Neuronal stem cell (in vitro differentiated cells): ENCODE measurements at regions not wholly inside any gene's neighbourhood (a gene's known extent, or its start where the extent isn't known, plus 50 kb on each side); places are given as distances from the start of the nearest gene placed in this dataset.
"Not testable (repeated sequence)": the region's sequence is repeated elsewhere in the genome, so short reads cannot be mapped to it uniquely, and the experiment has no call there.

ENCODE experiments used
- DNase-seq: peaks from one replicate; pipeline ENCODE4 v3.0.0-alpha.2; 2013; ENCODE audit warnings: low spot score
- H2AFZ ChIP-seq: one replicate; pipeline ENCODE4 v1.6.1; 2013; ENCODE audit warnings: mild to moderate bottlenecking, low read length, inconsistent platforms
- H2AK5ac ChIP-seq: 2 replicates; pipeline ENCODE4 v1.6.1; 2013; ENCODE audit warnings: low read depth, mild to moderate bottlenecking, inconsistent platforms, low read length, moderate library complexity, mixed read lengths
- H2BK120ac ChIP-seq: 2 replicates; pipeline ENCODE4 v1.6.1; 2013; ENCODE audit warnings: low read depth, mild to moderate bottlenecking, inconsistent platforms, low read length, moderate library complexity, mixed read lengths
- H2BK12ac ChIP-seq: one replicate; pipeline ENCODE4 v1.6.1; 2013; ENCODE audit warnings: low read length, inconsistent platforms
- H2BK15ac ChIP-seq: 2 replicates; pipeline ENCODE4 v1.6.1; 2013; ENCODE audit warnings: mild to moderate bottlenecking, low read length, inconsistent platforms, mixed read lengths
- H2BK5ac ChIP-seq: one replicate; pipeline ENCODE4 v1.6.1; 2013; ENCODE audit warnings: inconsistent platforms, mild to moderate bottlenecking, low read length, moderate library complexity
- H3K14ac ChIP-seq: one replicate; pipeline ENCODE4 v1.6.1; 2013; ENCODE audit warnings: low read length, inconsistent platforms
- H3K18ac ChIP-seq: 2 replicates; pipeline ENCODE4 v1.6.1; 2013; ENCODE audit warnings: low read length, inconsistent platforms
- H3K23ac ChIP-seq: 2 replicates; pipeline ENCODE4 v1.6.1; 2013; ENCODE audit warnings: low read depth, mild to moderate bottlenecking, mixed read lengths, low read length, inconsistent platforms; ENCODE audit not compliant: poor library complexity
- H3K27ac ChIP-seq: replicated peaks from 3 replicates; pipeline ENCODE4 v1.5.1; 2013; ENCODE audit warnings: low read length, inconsistent platforms
- H3K27me3 ChIP-seq, 3 experiments: 2 replicates each; pipeline ENCODE4 v1.6.1; 2013; ENCODE audit warnings: low read length in 3 of 3, mild to moderate bottlenecking in 2 of 3, inconsistent platforms in 1 of 3, low read depth in 1 of 3, mixed read lengths in 1 of 3, moderate library complexity in 1 of 3; ENCODE audit not compliant: control insufficient read depth in 3 of 3, insufficient read depth in 3 of 3
- H3K36me3 ChIP-seq, 2 donors: replicated peaks in 1 of 2; 2 replicates each; pipeline ENCODE4 v1.6.1; 2013; ENCODE audit warnings: low read length in 2 of 2; ENCODE audit not compliant: control insufficient read depth in 2 of 2, insufficient read depth in 2 of 2
- H3K4ac ChIP-seq: 2 replicates; pipeline ENCODE4 v1.6.1; 2013; ENCODE audit warnings: inconsistent platforms, mild to moderate bottlenecking, low read length, moderate library complexity
- H3K4me1 ChIP-seq, 2 donors: 1 replicate in 1 of 2; 2 replicates in 1 of 2; pipeline ENCODE4 v1.6.1; 2013; ENCODE audit warnings: low read length in 2 of 2, low read depth in 1 of 2; ENCODE audit not compliant: control insufficient read depth in 2 of 2, insufficient read depth in 1 of 2
- H3K4me2 ChIP-seq: one replicate; pipeline ENCODE4 v1.6.1; 2013; ENCODE audit warnings: mild to moderate bottlenecking, low read length, inconsistent platforms; ENCODE audit not compliant: insufficient read depth, poor library complexity, severe bottlenecking
- H3K4me3 ChIP-seq, 2 donors: 2 replicates each; pipeline ENCODE4 v1.5.1; 2013; ENCODE audit warnings: low read length in 2 of 2, mild to moderate bottlenecking in 2 of 2, inconsistent platforms in 1 of 2, moderate library complexity in 1 of 2
- H3K79me1 ChIP-seq: one replicate; pipeline ENCODE4 v1.6.1; 2013; ENCODE audit warnings: low read depth, mild to moderate bottlenecking, inconsistent platforms, low read length, moderate library complexity
- H3K9ac ChIP-seq: one replicate; pipeline ENCODE4 v1.6.1; 2013; ENCODE audit warnings: mild to moderate bottlenecking, low read depth, low read length, inconsistent platforms; ENCODE audit not compliant: poor library complexity
- H3K9me3 ChIP-seq, 2 donors: replicated peaks in 1 of 2; 2 replicates each; pipeline versions ENCODE3 to v1.6.1; 2013; ENCODE audit warnings: low read length in 2 of 2, mild to moderate bottlenecking in 2 of 2, inconsistent platforms in 1 of 2, low read depth in 1 of 2, mixed read lengths in 1 of 2, moderate library complexity in 1 of 2; ENCODE audit not compliant: control insufficient read depth in 2 of 2, insufficient read depth in 1 of 2
- H4K8ac ChIP-seq: one replicate; pipeline ENCODE4 v1.6.1; 2013; ENCODE audit warnings: low read depth, mild to moderate bottlenecking, inconsistent platforms, low read length, moderate library complexity
- H4K91ac ChIP-seq: one replicate; pipeline ENCODE4 v1.6.1; 2013; ENCODE audit warnings: low read length, low read depth, mild to moderate bottlenecking, inconsistent platforms; ENCODE audit not compliant: poor library complexity
- WGBS, 2 donors: extraction: QIAGEN DNeasy Blood & Tissue Kit; methylation state at CpG; one replicate each; pipeline ENCODE4 v1.1.7; 2013; ENCODE audit warnings: missing lambda C conversion rate in 2 of 2, mixed read lengths in 1 of 2; ENCODE audit not compliant: insufficient read length in 2 of 2, insufficient replicate concordance in 1 of 2; ENCODE audit errors: extremely low coverage in 2 of 2; 5-methylcytosine and 5-hydroxymethylcytosine counted together

DNA sequence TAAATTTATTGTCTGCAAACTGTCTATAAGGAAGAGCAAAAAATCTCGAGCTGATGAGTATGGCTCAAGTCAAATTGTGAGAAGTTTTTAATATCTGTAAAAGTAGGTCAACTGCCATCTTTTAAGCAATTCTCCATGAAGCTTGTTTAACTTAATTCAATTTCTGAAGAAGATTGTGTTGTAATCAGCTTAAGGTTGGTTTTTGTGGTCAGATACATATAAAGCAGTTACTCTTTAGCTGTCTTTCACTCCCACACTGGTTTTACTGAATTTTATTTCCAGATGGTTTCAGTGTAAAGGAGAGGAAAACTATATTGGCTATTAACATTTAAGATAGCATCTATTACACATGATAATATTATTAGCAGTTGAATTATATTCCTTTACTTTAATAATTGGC lies 1165.1 kb downstream of the SLC16A7 start:
- H2AFZ ChIP-seq, result no peak overlapping the region
- no peak overlapping the region for H3K4me3 ChIP-seq
- no peak overlapping the region for H3K27ac ChIP-seq
- H3K9me3 ChIP-seq, result no peaks in the 10 kb centered on the region
- no CpG with 5 or more reads among the region's 1 CpG for WGBS, 2 donors
- no peak overlapping the region for H2BK120ac ChIP-seq
- no peak overlapping the region for H3K4ac ChIP-seq
- no peak overlapping the region for H2BK15ac ChIP-seq
- no peaks in the 10 kb centered on the region for H3K36me3 ChIP-seq
- H3K9ac ChIP-seq, result no peak overlapping the region
- no peak overlapping the region for H2BK12ac ChIP-seq
- no peaks in the 10 kb centered on the region for H3K79me1 ChIP-seq
- H3K27me3 ChIP-seq, result no peaks in the 10 kb centered on the region
- H4K91ac ChIP-seq, result no peak overlapping the region
- H3K14ac ChIP-seq, result no peak overlapping the region
- H3K4me2 ChIP-seq, result no peak overlapping the region
- H3K23ac ChIP-seq, result no peak overlapping the region
- no peak overlapping the region for H3K18ac ChIP-seq
- no peaks in the 10 kb centered on the region for H3K4me1 ChIP-seq
- H2BK5ac ChIP-seq, result no peak overlapping the region
- DNase-seq, result no peak
- H4K8ac ChIP-seq, result no peak overlapping the region
- no peak overlapping the region for H2AK5ac ChIP-seq

GRCh38 chr12:60801166-60801565 lies 1205.3 kb downstream of the SLC16A7 start:
- H2BK120ac ChIP-seq, H2AK5ac ChIP-seq, H3K4me1 ChIP-seq, H3K4ac ChIP-seq, H3K23ac ChIP-seq, H3K36me3 ChIP-seq, H3K9me3 ChIP-seq, H2BK12ac ChIP-seq, H3K18ac ChIP-seq, H3K27me3 ChIP-seq, H2BK5ac ChIP-seq, H2BK15ac ChIP-seq, H4K91ac ChIP-seq, H3K14ac ChIP-seq, H4K8ac ChIP-seq, H3K4me2 ChIP-seq, H2AFZ ChIP-seq, DNase-seq, H3K79me1 ChIP-seq, H3K27ac ChIP-seq, H3K9ac ChIP-seq, H3K4me3 ChIP-seq: not testable (repeated sequence)
- no CpG with 5 or more reads among the region's 1 CpG for WGBS, 2 donors

- Histone ChIP-seq H3K4me3 (no peak overlapping the region), H3K9me3 (no peaks in the 10 kb centered on the region), H3K27me3 (no peaks in the 10 kb centered on the region), H3K27ac (no peak overlapping the region), H3K9ac (no peak overlapping the region), H3K4ac (no peak overlapping the region), H2BK12ac (no peak overlapping the region), H3K18ac (no peak overlapping the region), H3K14ac (no peak overlapping the region), H2BK5ac (no peak overlapping the region), H4K8ac (no peak overlapping the region), H2BK15ac (no peak overlapping the region), H2BK120ac (no peak overlapping the region), H3K79me1 (no peaks in the 10 kb centered on the region), H3K4me2 (no peak overlapping the region), H4K91ac (no peak overlapping the region), H3K23ac (no peak overlapping the region), H3K4me1 (no peaks in the 10 kb centered on the region), H2AFZ (no peak overlapping the region), H3K36me3 (no peaks in the 10 kb centered on the region), H2AK5ac (no peak overlapping the region)
- no CpG with 5 or more reads among the region's 2 CpGs for WGBS, 2 donors
- DNase-seq, result no peak
These were observed 1207.3 kb downstream of the SLC16A7 start for GRCh38 chr12:60803147-60803546.

GRCh38 chr12:60805364-60805763 lies 1209.5 kb downstream of the SLC16A7 start:
- Histone ChIP-seq H3K4me3 (no peak overlapping the region), H3K14ac (no peak overlapping the region), H2BK15ac (no peak overlapping the region), H3K23ac (no peak overlapping the region), H3K9me3 (no peaks in the 10 kb centered on the region), H2AK5ac (no peak overlapping the region), H3K27me3 (no peaks in the 10 kb centered on the region), H2BK5ac (no peak overlapping the region), H3K18ac (no peak overlapping the region), H4K91ac (no peak overlapping the region), H4K8ac (no peak overlapping the region), H3K4me2 (no peak overlapping the region), H3K9ac (no peak overlapping the region), H2AFZ (no peak overlapping the region), H3K36me3 (no peaks in the 10 kb centered on the region), H3K4me1 (no peaks in the 10 kb centered on the region), H2BK120ac (no peak overlapping the region), H2BK12ac (no peak overlapping the region), H3K27ac (no peak overlapping the region), H3K4ac (no peak overlapping the region), H3K79me1 (no peaks in the 10 kb centered on the region)
- DNase-seq, result no peak
- no CpG with 5 or more reads among the region's 4 CpGs for WGBS, 2 donors
